ENCODE measurements at regions not wholly inside any gene's neighbourhood (a gene's known extent, or its start where the extent isn't known, plus 50 kb on each side); places are given as distances from the start of the nearest gene placed in this dataset.
"Not testable (repeated sequence)": the region's sequence is repeated elsewhere in the genome, so short reads cannot be mapped to it uniquely, and the experiment has no call there.

GRCh38 chr1:120357046-120357445 lies 57.8 kb upstream of the NBPF8 start:
- H3K27me3 Mint-ChIP-seq (ENCODE audit: low read depth); H3K9me3 Mint-ChIP-seq; H3K36me3 Mint-ChIP-seq (ENCODE audit: low read depth); H3K4me1 Mint-ChIP-seq (ENCODE audit: low read depth): not testable (repeated sequence)
- H3K27ac Mint-ChIP-seq = peak overlapping the region; percentile 63
- H3K4me3 Mint-ChIP-seq = peak overlapping the region; percentile 18
- peak; percentile 68 for DNase-seq (ENCODE audit: low spot score)

GRCh38 chr1:120356170-120356569 lies 58.7 kb upstream of the NBPF8 start:
- H3K27ac Mint-ChIP-seq; H3K9me3 Mint-ChIP-seq; H3K4me1 Mint-ChIP-seq (ENCODE audit: low read depth); H3K4me3 Mint-ChIP-seq; H3K36me3 Mint-ChIP-seq (ENCODE audit: low read depth); H3K27me3 Mint-ChIP-seq (ENCODE audit: low read depth): not testable (repeated sequence)
- peak; percentile 6 for DNase-seq (ENCODE audit: low spot score)

- peak; percentile 35 for DNase-seq (ENCODE audit: low spot score)
- peak overlapping the region; percentile 97 for H3K27ac Mint-ChIP-seq
- H3K4me1 Mint-ChIP-seq (ENCODE audit: low read depth); H3K27me3 Mint-ChIP-seq (ENCODE audit: low read depth); H3K36me3 Mint-ChIP-seq (ENCODE audit: low read depth); H3K9me3 Mint-ChIP-seq: not testable (repeated sequence)
- H3K4me3 Mint-ChIP-seq = peak overlapping the region; percentile 83
Measured at GRCh38 chr1:120354618-120355184, 60.1 kb upstream of the NBPF8 start.

- not testable (repeated sequence) for H3K36me3 Mint-ChIP-seq (ENCODE audit: low read depth); H3K4me1 Mint-ChIP-seq (ENCODE audit: low read depth); H3K27me3 Mint-ChIP-seq (ENCODE audit: low read depth); H3K9me3 Mint-ChIP-seq
- peak overlapping the region; percentile 87 for H3K27ac Mint-ChIP-seq
- peak overlapping the region; percentile 79 for H3K4me3 Mint-ChIP-seq
- DNase-seq (ENCODE audit: low spot score) = peak; percentile 13
Measured at GRCh38 chr1:120342231-120343073, 72.4 kb upstream of the NBPF8 start.

GRCh38 chr1:120341756-120342155 lies 73.1 kb upstream of the NBPF8 start:
- peak; percentile 3 for DNase-seq (ENCODE audit: low spot score)
- H3K27me3 Mint-ChIP-seq (ENCODE audit: low read depth); H3K4me1 Mint-ChIP-seq (ENCODE audit: low read depth); H3K36me3 Mint-ChIP-seq (ENCODE audit: low read depth); H3K9me3 Mint-ChIP-seq: not testable (repeated sequence)
- peak overlapping the region; percentile 84 for H3K4me3 Mint-ChIP-seq
- peak overlapping the region; percentile 91 for H3K27ac Mint-ChIP-seq

- DNase-seq (ENCODE audit: low spot score) = peak; percentile 37
- not testable (repeated sequence) for H3K36me3 Mint-ChIP-seq (ENCODE audit: low read depth); H3K9me3 Mint-ChIP-seq; H3K27me3 Mint-ChIP-seq (ENCODE audit: low read depth); H3K4me1 Mint-ChIP-seq (ENCODE audit: low read depth)
- H3K27ac Mint-ChIP-seq = peak overlapping the region; percentile 91
- H3K4me3 Mint-ChIP-seq = peak overlapping the region; percentile 84
Measured at GRCh38 chr1:120340838-120341751, 73.7 kb upstream of the NBPF8 start.

GRCh38 chr1:120315738-120316137 lies 99.1 kb upstream of the NBPF8 start:
- not testable (repeated sequence) for DNase-seq (ENCODE audit: low spot score); H3K36me3 Mint-ChIP-seq (ENCODE audit: low read depth); H3K9me3 Mint-ChIP-seq; H3K27me3 Mint-ChIP-seq (ENCODE audit: low read depth); H3K4me1 Mint-ChIP-seq (ENCODE audit: low read depth); H3K27ac Mint-ChIP-seq; H3K4me3 Mint-ChIP-seq

GRCh38 chr1:120311930-120312329 lies 102.9 kb upstream of the NBPF8 start:
- not testable (repeated sequence) for H3K36me3 Mint-ChIP-seq (ENCODE audit: low read depth); H3K4me1 Mint-ChIP-seq (ENCODE audit: low read depth); DNase-seq (ENCODE audit: low spot score); H3K9me3 Mint-ChIP-seq; H3K4me3 Mint-ChIP-seq; H3K27me3 Mint-ChIP-seq (ENCODE audit: low read depth); H3K27ac Mint-ChIP-seq

GRCh38 chr1:120308940-120309578 lies 105.8 kb upstream of the NBPF8 start:
- H3K4me1 Mint-ChIP-seq (ENCODE audit: low read depth); H3K27ac Mint-ChIP-seq; DNase-seq (ENCODE audit: low spot score); H3K4me3 Mint-ChIP-seq; H3K9me3 Mint-ChIP-seq; H3K27me3 Mint-ChIP-seq (ENCODE audit: low read depth); H3K36me3 Mint-ChIP-seq (ENCODE audit: low read depth): not testable (repeated sequence)

- not testable (repeated sequence) for H3K9me3 Mint-ChIP-seq; H3K4me3 Mint-ChIP-seq; H3K27ac Mint-ChIP-seq; DNase-seq (ENCODE audit: low spot score); H3K27me3 Mint-ChIP-seq (ENCODE audit: low read depth); H3K4me1 Mint-ChIP-seq (ENCODE audit: low read depth); H3K36me3 Mint-ChIP-seq (ENCODE audit: low read depth)
Measured at GRCh38 chr1:120305046-120305445, 109.8 kb upstream of the NBPF8 start.

GRCh38 chr1:120304341-120304740 lies 110.5 kb upstream of the NBPF8 start:
- not testable (repeated sequence) for DNase-seq (ENCODE audit: low spot score); H3K9me3 Mint-ChIP-seq; H3K4me3 Mint-ChIP-seq; H3K36me3 Mint-ChIP-seq (ENCODE audit: low read depth); H3K27ac Mint-ChIP-seq; H3K4me1 Mint-ChIP-seq (ENCODE audit: low read depth); H3K27me3 Mint-ChIP-seq (ENCODE audit: low read depth)

GRCh38 chr1:120299433-120300057 lies 115.3 kb upstream of the NBPF8 start:
- H3K4me3 Mint-ChIP-seq; H3K9me3 Mint-ChIP-seq; H3K27me3 Mint-ChIP-seq (ENCODE audit: low read depth); H3K27ac Mint-ChIP-seq; H3K4me1 Mint-ChIP-seq (ENCODE audit: low read depth); H3K36me3 Mint-ChIP-seq (ENCODE audit: low read depth); DNase-seq (ENCODE audit: low spot score): not testable (repeated sequence)

GRCh38 chr1:120298487-120298886 lies 116.3 kb upstream of the NBPF8 start:
- not testable (repeated sequence) for H3K27me3 Mint-ChIP-seq (ENCODE audit: low read depth); H3K9me3 Mint-ChIP-seq; H3K4me3 Mint-ChIP-seq; DNase-seq (ENCODE audit: low spot score); H3K27ac Mint-ChIP-seq; H3K4me1 Mint-ChIP-seq (ENCODE audit: low read depth); H3K36me3 Mint-ChIP-seq (ENCODE audit: low read depth)

Measured in T-helper 2 cell treated with Interferon-gamma antibody and Interleukin-4, amounts not matched to agents 5 μg/mL and 100 μg/mL, for 36 hours (primary cell).